ENCODE measurements at regions not wholly inside any gene's neighbourhood (a gene's known extent, or its start where the extent isn't known, plus 50 kb on each side); places are given as distances from the start of the nearest gene placed in this dataset.

DNA sequence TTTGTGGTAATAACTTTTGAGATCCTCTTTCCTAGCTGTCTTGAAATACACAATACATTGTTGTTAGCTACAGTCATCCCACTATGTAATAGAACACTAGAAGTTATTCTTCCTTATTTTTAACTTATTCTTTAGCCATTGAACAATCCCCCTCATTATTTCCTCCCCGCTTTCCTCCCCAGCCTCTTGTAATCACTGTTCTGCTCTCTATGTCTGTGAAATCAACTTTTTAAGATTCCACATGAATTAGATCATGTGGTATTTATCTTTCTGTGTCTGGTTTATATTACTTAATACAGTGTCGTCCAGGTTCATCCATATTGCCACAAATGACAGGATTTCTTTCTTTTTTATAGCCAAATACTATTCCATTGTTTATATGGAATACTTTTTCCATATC is 72.9 kb downstream of the SLC10A2 start:
- Histone ChIP-seq H3K27me3 (no peaks in the 10 kb centered on the region), H3K36me3 (no peaks in the 10 kb centered on the region), H3K4me3 (no peak overlapping the region), H3K9me3 (peaks cover 0 to 6% (median 0%) of the 10 kb centered on the region in 3 donors), H3K4me1 (no peaks in the 10 kb centered on the region), H3K27ac (no peak overlapping the region)
- TF ChIP-seq, protein P1, sequence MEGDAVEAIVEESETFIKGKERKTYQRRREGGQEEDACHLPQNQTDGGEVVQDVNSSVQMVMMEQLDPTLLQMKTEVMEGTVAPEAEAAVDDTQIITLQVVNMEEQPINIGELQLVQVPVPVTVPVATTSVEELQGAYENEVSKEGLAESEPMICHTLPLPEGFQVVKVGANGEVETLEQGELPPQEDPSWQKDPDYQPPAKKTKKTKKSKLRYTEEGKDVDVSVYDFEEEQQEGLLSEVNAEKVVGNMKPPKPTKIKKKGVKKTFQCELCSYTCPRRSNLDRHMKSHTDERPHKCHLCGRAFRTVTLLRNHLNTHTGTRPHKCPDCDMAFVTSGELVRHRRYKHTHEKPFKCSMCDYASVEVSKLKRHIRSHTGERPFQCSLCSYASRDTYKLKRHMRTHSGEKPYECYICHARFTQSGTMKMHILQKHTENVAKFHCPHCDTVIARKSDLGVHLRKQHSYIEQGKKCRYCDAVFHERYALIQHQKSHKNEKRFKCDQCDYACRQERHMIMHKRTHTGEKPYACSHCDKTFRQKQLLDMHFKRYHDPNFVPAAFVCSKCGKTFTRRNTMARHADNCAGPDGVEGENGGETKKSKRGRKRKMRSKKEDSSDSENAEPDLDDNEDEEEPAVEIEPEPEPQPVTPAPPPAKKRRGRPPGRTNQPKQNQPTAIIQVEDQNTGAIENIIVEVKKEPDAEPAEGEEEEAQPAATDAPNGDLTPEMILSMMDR (IDR thresholded peaks at IDR 0.05) = no peak
- DNase-seq = no peak
- intact Hi-C loops (cut with DNase I; ENCODE audit: low total_unique reads) = no loop called here

DNA sequence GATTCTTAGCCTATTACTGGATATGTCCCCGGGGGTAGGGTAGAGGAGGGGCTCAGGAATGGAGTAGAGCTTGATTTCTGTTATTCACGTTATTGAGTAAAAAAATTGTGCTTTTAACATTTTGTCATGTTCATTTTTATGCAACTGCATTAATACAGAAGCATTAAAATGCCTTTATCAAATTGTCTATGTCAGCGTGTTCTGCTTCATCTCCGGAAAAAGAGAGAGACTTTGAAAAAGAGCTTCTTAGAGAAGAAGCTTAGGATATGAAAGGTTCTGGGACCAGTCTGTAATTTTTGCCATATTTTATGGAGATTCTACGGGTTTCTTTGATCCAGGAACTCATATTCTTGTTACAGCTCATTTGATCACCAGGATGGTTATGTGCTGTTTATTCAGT is 82.0 kb downstream of the SLC10A2 start:
- Histone ChIP-seq H3K4me3 (no peak overlapping the region), H3K36me3 (no peaks in the 10 kb centered on the region), H3K9me3 (peaks cover 0 to 7% (median 0%) of the 10 kb centered on the region in 3 donors), H3K4me1 (no peaks in the 10 kb centered on the region), H3K27me3 (no peaks in the 10 kb centered on the region), H3K27ac (no peak overlapping the region)
- DNase-seq = no peak
- TF ChIP-seq, protein P1 (IDR thresholded peaks at IDR 0.05) = no peak
- intact Hi-C loops (cut with DNase I; ENCODE audit: low total_unique reads) = no loop called here

- TF ChIP-seq, protein P1 (IDR thresholded peaks at IDR 0.05) = no peak
- intact Hi-C loops (cut with DNase I; ENCODE audit: low total_unique reads) = no loop called here
Measured at GRCh38 chr13:102983496-102983895, 82.7 kb downstream of the SLC10A2 start.

GRCh38 chr13:102980331-102980982 is 85.8 kb downstream of the SLC10A2 start:
- intact Hi-C loops (cut with DNase I; ENCODE audit: low total_unique reads) = no loop called here
- Histone ChIP-seq H3K27me3 (no peaks in the 10 kb centered on the region), H3K27ac (no peak overlapping the region), H3K36me3 (no peaks in the 10 kb centered on the region), H3K4me3 (no peak overlapping the region), H3K4me1 (no peaks in the 10 kb centered on the region), H3K9me3 (no peaks in the 10 kb centered on the region)
- no peak for DNase-seq
- TF ChIP-seq, protein P1 (IDR thresholded peaks at IDR 0.05) = no peak

More at GRCh38 chr13:102983496-102983895, 82.7 kb downstream of the SLC10A2 start:
- no peak for DNase-seq
- no peaks in the 10 kb centered on the region for H3K36me3 ChIP-seq
- H3K4me3 ChIP-seq = no peak overlapping the region
- H3K4me1 ChIP-seq = no peaks in the 10 kb centered on the region
- no peak overlapping the region for H3K27ac ChIP-seq
- H3K9me3 ChIP-seq = peaks cover 0 to 7% (median 0%) of the 10 kb centered on the region in 3 donors
- H3K27me3 ChIP-seq = no peaks in the 10 kb centered on the region

- Histone ChIP-seq H3K27ac (no peak overlapping the region), H3K36me3 (no peaks in the 10 kb centered on the region), H3K9me3 (no peaks in the 10 kb centered on the region), H3K4me1 (no peaks in the 10 kb centered on the region), H3K27me3 (no peaks in the 10 kb centered on the region), H3K4me3 (peak overlapping the region in 1 of 2 donors; percentile 4)
- TF ChIP-seq, protein P1 (IDR thresholded peaks at IDR 0.05) = no peak
- no peak for DNase-seq
- intact Hi-C loops (cut with DNase I; ENCODE audit: low total_unique reads) = no loop called here
Measured at GRCh38 chr13:102978168-102978567, 88.0 kb downstream of the SLC10A2 start.
